HepG2 (cell line): ENCODE measurements at regions not wholly inside any gene's neighbourhood (a gene's known extent, or its start where the extent isn't known, plus 50 kb on each side); places are given as distances from the start of the nearest gene placed in this dataset.

Experiments
- ATAC-seq: fragments of 200-7000 bp; cut with Tn5 transposase; 3 replicates; pipeline ENCODE4 v1.9.1; 2020; ENCODE audit warnings: mild to moderate bottlenecking, moderate library complexity
- BruUV-seq: library from RNA; stranded (reverse); fragments of 400-500 nt; replicated peaks from 2 replicates; lab custom pipeline; 2021; lab: Mats Ljungman, UMichigan
- CTCF ChIA-PET: fragments of 300-600 bp; formaldehyde crosslinking; extraction: SDS; loops from one replicate; lab custom pipeline; 2021; ENCODE audit warnings: low total read pairs, inconsistent platforms, low intra/inter-chr PET ratio; lab: Yijun Ruan, JAX
- POLR2A ChIA-PET: fragments of 350-600 bp; sonication (Branson Sonifier 250); formaldehyde crosslinking; loops from one replicate; lab custom pipeline; 2020; ENCODE audit warnings: antibody characterized with exemption, inconsistent platforms; lab: Yijun Ruan, JAX
- DNase-seq: peaks from one replicate; pipeline ENCODE4 v3.0.0-alpha.2; 2015; ENCODE audit warnings: low spot score
- FAIRE-seq: peaks from 3 replicates; lab custom pipeline; 2011; peaks lifted over from hg19 to GRCh38; lab: Jason Lieb, UNC
- H2AFZ ChIP-seq: one replicate; pipeline ENCODE4 v1.6.1; 2011; ENCODE audit warnings: low read length, inconsistent platforms
- H3K27ac ChIP-seq: fragments of 300-600 bp; 3 replicates; pipeline ENCODE4 v1.8.0; 2011; ENCODE audit warnings: mixed run types, mild to moderate bottlenecking, mixed read lengths, low read length, inconsistent platforms; ENCODE audit not compliant: insufficient read depth; ENCODE audit errors: extremely low read length
- H3K27me3 ChIP-seq, 2 experiments: fragments of 200-600 bp in 1 of 2; 2 replicates in 1 of 2; 3 replicates in 1 of 2; pipeline versions ENCODE4 v1.6.0 to v1.8.0; 2011; ENCODE audit warnings: low read length in 2 of 2, mild to moderate bottlenecking in 2 of 2, moderate library complexity in 2 of 2, inconsistent platforms in 1 of 2; ENCODE audit not compliant: insufficient read depth in 2 of 2, control insufficient read depth in 1 of 2
- H3K36me3 ChIP-seq, 2 experiments: fragments of 200-600 bp in 1 of 2; replicated peaks in 1 of 2; 2 replicates in 1 of 2; 3 replicates in 1 of 2; pipeline versions ENCODE4 v1.5.1 to v1.8.0; 2011; ENCODE audit warnings: low read length in 2 of 2, inconsistent platforms in 1 of 2; ENCODE audit not compliant: insufficient read depth in 2 of 2, control insufficient read depth in 1 of 2
- H3K4me1 ChIP-seq: 2 replicates; pipeline ENCODE4 v1.5.1; 2012; ENCODE audit warnings: low read length, inconsistent platforms; ENCODE audit not compliant: insufficient read depth
- H3K4me2 ChIP-seq: 2 replicates; pipeline ENCODE4 v1.6.0; 2011; ENCODE audit warnings: low read depth, low read length, inconsistent platforms
- H3K4me3 ChIP-seq, 3 experiments: fragments of 200-600 bp in 1 of 3; sonication (generic), shearing (Covaris generic) in 1 of 3; replicated peaks in 1 of 3; 2 replicates each; pipeline ENCODE4 v1.5.1; 2011 to 2016; ENCODE audit warnings: low read length in 3 of 3, inconsistent platforms in 2 of 3, low read depth in 2 of 3, mild to moderate bottlenecking in 2 of 3, control low read depth in 1 of 3, mixed read lengths in 1 of 3; ENCODE audit not compliant: insufficient read depth in 1 of 3
- H3K79me2 ChIP-seq: one replicate; pipeline ENCODE4 v1.6.1; 2011; ENCODE audit warnings: low read length, inconsistent platforms; ENCODE audit not compliant: insufficient read depth
- H3K9ac ChIP-seq: 2 replicates; pipeline ENCODE4 v1.6.0; 2011; ENCODE audit warnings: mild to moderate bottlenecking, low read depth, low read length, inconsistent platforms; ENCODE audit not compliant: insufficient read depth
- H3K9me3 ChIP-seq: 2 replicates; pipeline ENCODE4 v1.5.1; 2012; ENCODE audit warnings: mild to moderate bottlenecking, low read length
- H4K20me1 ChIP-seq: 2 replicates; pipeline ENCODE4 v1.6.0; 2011; ENCODE audit warnings: inconsistent platforms, mild to moderate bottlenecking, low read length, moderate library complexity; ENCODE audit not compliant: insufficient read depth
- CENPX ChIP-seq: sonication (generic); formaldehyde crosslinking; IDR thresholded peaks from 2 replicates; pipeline ENCODE4 v1.9.0; 2021; ENCODE audit warnings: mild to moderate bottlenecking, missing genetic modification reagents, moderate library complexity
- HNRNPK ChIP-seq: fragments of 200-400 bp; formaldehyde crosslinking; IDR thresholded peaks from 2 replicates; pipeline ENCODE4 v1.6.1; 2018; ENCODE audit warnings: low read length, low read depth, moderate library complexity, mild to moderate bottlenecking; ENCODE audit not compliant: poor library complexity, severe bottlenecking
- HOXA9 ChIP-seq: sonication (generic); formaldehyde crosslinking; IDR thresholded peaks from 2 replicates; pipeline ENCODE4 v1.8.1; 2022; ENCODE audit warnings: missing genetic modification reagents, mild to moderate bottlenecking, moderate library complexity, borderline replicate concordance
- JARID2 ChIP-seq: sonication (generic); formaldehyde crosslinking; IDR thresholded peaks from 2 replicates; pipeline ENCODE4 v1.8.1; 2023; ENCODE audit warnings: missing genetic modification reagents, inconsistent platforms; ENCODE audit not compliant: insufficient replicate concordance
- LCORL ChIP-seq, 2 experiments: fragments of 450-650 bp in 1 of 2; sonication (generic) in 1 of 2; formaldehyde crosslinking in 1 of 2; IDR thresholded peaks; 2 replicates each; pipeline versions ENCODE4 v1.5.0 to v1.6.1; 2017 to 2020; ENCODE audit warnings: antibody characterized with exemption in 1 of 2, missing genetic modification reagents in 1 of 2
- MXD4 ChIP-seq: IDR thresholded peaks from 2 replicates; pipeline ENCODE4 v1.6.1; 2016; ENCODE audit warnings: mild to moderate bottlenecking, missing biosample characterization, missing genetic modification reagents
- PHF5A ChIP-seq: IDR thresholded peaks from one replicate; pipeline ENCODE4 v1.6.1; 2018; ENCODE audit warnings: low read depth, missing genetic modification reagents; ENCODE audit not compliant: unreplicated experiment
- SP2 ChIP-seq: sonication (generic); formaldehyde crosslinking; IDR thresholded peaks from 2 replicates; pipeline ENCODE4 v1.5.1; 2020; ENCODE audit warnings: mild to moderate bottlenecking, missing genetic modification reagents
- TP53 ChIP-seq: sonication (generic); formaldehyde crosslinking; conservative IDR thresholded peaks from 2 replicates; pipeline ENCODE4 v1.4.0; 2020; ENCODE audit warnings: missing genetic modification reagents
- ZFP36L2 ChIP-seq: sonication (generic); formaldehyde crosslinking; IDR thresholded peaks from 2 replicates; pipeline ENCODE4 v1.4.0; 2020; ENCODE audit warnings: missing genetic modification reagents
- ZNF33B ChIP-seq: sonication (generic); formaldehyde crosslinking; IDR thresholded peaks from 2 replicates; pipeline ENCODE4 v1.5.1; 2020; ENCODE audit warnings: mild to moderate bottlenecking, missing genetic modification reagents
- ZNF367 ChIP-seq: sonication (generic); formaldehyde crosslinking; IDR thresholded peaks from 2 replicates; pipeline ENCODE4 v1.4.0; 2020; ENCODE audit warnings: missing genetic modification reagents, borderline replicate concordance
- ZNF382 ChIP-seq: sonication (generic); formaldehyde crosslinking; IDR thresholded peaks from 2 replicates; pipeline ENCODE4 v1.5.0; 2020; ENCODE audit warnings: missing genetic modification reagents, mild to moderate bottlenecking, borderline replicate concordance
- ZNF557 ChIP-seq: sonication (generic); formaldehyde crosslinking; IDR thresholded peaks from 2 replicates; pipeline ENCODE4 v1.4.0; 2020; ENCODE audit warnings: missing genetic modification reagents
- ZNF792 ChIP-seq: IDR thresholded peaks from 2 replicates; pipeline ENCODE4 v1.6.1; 2016
- WGBS: methylation state at CpG from one replicate; pipeline ENCODE4 v1.1.6; 2017; ENCODE audit warnings: low lambda C conversion rate; 5-methylcytosine and 5-hydroxymethylcytosine counted together
- in situ Hi-C: cut with HindIII; loops from 2 replicates; pipeline ENCODE4 v1.10.0; 2017; ENCODE audit warnings: low pct_unique_long_range_greater_than_20kb; ENCODE audit not compliant: extremely low pct_ligation_motif_present
- intact Hi-C: fragments of 100-400 bp; cut with micrococcal nuclease; formaldehyde crosslinking; loops from one replicate; pipeline ENCODE4 v1.10.0; 2022; ENCODE audit not compliant: unreplicated experiment
- TF ChIP-seq, protein P1 (sequence below): sonication (generic); formaldehyde crosslinking; IDR thresholded peaks from 2 replicates; pipeline ENCODE4 v1.4.0; 2020; ENCODE audit warnings: missing genetic modification reagents, borderline replicate concordance
- TF ChIP-seq, protein P2 (sequence below): sonication (generic); formaldehyde crosslinking; IDR thresholded peaks from 2 replicates; pipeline ENCODE4; 2020; ENCODE audit warnings: missing genetic modification reagents, mild to moderate bottlenecking, borderline replicate concordance
- TF ChIP-seq, protein P3 (sequence below): IDR thresholded peaks from 2 replicates; pipeline ENCODE4 v1.6.1; 2016; ENCODE audit warnings: low read depth, control low read depth

DNA sequence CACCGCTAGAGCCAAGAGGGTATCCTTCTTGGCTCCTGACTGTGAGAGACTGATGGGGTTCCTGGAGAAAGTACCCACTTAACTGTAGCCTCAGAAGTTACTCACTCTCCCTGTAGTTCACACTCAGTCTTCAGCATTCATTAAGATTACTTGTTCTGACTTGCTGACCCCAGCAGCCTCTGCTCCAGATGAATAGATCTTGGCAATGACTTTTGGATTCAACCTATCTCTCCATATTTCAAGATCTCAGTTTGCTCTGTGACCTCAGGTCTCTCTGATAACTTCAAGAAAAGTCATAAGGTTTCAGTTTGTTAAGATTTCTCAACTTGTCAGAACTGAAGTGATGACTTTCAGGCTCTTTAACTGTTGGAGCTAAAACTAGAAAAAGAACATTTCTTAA lies 825.6 kb downstream of the PCDH7 start:
- TF ChIP-seq PHF5A (CRISPR knock-in tag): no peak
- no peak for TF ChIP-seq ZNF367
- TF ChIP-seq, protein P1, sequence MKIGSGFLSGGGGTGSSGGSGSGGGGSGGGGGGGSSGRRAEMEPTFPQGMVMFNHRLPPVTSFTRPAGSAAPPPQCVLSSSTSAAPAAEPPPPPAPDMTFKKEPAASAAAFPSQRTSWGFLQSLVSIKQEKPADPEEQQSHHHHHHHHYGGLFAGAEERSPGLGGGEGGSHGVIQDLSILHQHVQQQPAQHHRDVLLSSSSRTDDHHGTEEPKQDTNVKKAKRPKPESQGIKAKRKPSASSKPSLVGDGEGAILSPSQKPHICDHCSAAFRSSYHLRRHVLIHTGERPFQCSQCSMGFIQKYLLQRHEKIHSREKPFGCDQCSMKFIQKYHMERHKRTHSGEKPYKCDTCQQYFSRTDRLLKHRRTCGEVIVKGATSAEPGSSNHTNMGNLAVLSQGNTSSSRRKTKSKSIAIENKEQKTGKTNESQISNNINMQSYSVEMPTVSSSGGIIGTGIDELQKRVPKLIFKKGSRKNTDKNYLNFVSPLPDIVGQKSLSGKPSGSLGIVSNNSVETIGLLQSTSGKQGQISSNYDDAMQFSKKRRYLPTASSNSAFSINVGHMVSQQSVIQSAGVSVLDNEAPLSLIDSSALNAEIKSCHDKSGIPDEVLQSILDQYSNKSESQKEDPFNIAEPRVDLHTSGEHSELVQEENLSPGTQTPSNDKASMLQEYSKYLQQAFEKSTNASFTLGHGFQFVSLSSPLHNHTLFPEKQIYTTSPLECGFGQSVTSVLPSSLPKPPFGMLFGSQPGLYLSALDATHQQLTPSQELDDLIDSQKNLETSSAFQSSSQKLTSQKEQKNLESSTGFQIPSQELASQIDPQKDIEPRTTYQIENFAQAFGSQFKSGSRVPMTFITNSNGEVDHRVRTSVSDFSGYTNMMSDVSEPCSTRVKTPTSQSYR (CRISPR knock-in tag): no peak
- TF ChIP-seq SP2 (CRISPR knock-in tag): no peak
- no peak for TF ChIP-seq ZNF382 (CRISPR knock-in tag)
- no peak for TF ChIP-seq JARID2 (CRISPR knock-in tag)
- no peak for TF ChIP-seq TP53
- TF ChIP-seq MXD4 (CRISPR knock-in tag): no peak
- no peak for TF ChIP-seq ZNF33B (CRISPR knock-in tag)
- TF ChIP-seq LCORL (IDR thresholded peaks at IDR 0.05): no peak
- TF ChIP-seq LCORL (CRISPR knock-in tag; IDR thresholded peaks at IDR 0.05): no peak
- no peak for TF ChIP-seq CENPX
- no peak for TF ChIP-seq ZNF792 (CRISPR knock-in tag)
- TF ChIP-seq HOXA9: no peak
- TF ChIP-seq ZNF557 (CRISPR knock-in tag): no peak
- TF ChIP-seq, protein P2, sequence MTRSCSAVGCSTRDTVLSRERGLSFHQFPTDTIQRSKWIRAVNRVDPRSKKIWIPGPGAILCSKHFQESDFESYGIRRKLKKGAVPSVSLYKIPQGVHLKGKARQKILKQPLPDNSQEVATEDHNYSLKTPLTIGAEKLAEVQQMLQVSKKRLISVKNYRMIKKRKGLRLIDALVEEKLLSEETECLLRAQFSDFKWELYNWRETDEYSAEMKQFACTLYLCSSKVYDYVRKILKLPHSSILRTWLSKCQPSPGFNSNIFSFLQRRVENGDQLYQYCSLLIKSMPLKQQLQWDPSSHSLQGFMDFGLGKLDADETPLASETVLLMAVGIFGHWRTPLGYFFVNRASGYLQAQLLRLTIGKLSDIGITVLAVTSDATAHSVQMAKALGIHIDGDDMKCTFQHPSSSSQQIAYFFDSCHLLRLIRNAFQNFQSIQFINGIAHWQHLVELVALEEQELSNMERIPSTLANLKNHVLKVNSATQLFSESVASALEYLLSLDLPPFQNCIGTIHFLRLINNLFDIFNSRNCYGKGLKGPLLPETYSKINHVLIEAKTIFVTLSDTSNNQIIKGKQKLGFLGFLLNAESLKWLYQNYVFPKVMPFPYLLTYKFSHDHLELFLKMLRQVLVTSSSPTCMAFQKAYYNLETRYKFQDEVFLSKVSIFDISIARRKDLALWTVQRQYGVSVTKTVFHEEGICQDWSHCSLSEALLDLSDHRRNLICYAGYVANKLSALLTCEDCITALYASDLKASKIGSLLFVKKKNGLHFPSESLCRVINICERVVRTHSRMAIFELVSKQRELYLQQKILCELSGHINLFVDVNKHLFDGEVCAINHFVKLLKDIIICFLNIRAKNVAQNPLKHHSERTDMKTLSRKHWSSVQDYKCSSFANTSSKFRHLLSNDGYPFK (CRISPR knock-in tag): no peak
- TF ChIP-seq, protein P3, sequence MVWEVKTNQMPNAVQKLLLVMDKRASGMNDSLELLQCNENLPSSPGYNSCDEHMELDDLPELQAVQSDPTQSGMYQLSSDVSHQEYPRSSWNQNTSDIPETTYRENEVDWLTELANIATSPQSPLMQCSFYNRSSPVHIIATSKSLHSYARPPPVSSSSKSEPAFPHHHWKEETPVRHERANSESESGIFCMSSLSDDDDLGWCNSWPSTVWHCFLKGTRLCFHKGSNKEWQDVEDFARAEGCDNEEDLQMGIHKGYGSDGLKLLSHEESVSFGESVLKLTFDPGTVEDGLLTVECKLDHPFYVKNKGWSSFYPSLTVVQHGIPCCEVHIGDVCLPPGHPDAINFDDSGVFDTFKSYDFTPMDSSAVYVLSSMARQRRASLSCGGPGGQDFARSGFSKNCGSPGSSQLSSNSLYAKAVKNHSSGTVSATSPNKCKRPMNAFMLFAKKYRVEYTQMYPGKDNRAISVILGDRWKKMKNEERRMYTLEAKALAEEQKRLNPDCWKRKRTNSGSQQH (CRISPR knock-in tag): no peak
- TF ChIP-seq ZFP36L2 (CRISPR knock-in tag): no peak
- TF ChIP-seq HNRNPK: no peak
- TF ChIP-seq, all 625 proteins: peak for 0
- FAIRE-seq: no peak
- H3K36me3 ChIP-seq: no peaks in the 10 kb centered on the region
- in situ Hi-C loops (no loop called here), intact Hi-C loops (no loop called here)
- ChIA-PET POLR2A (no interaction called here), CTCF (no interaction called here)
- H3K4me2 ChIP-seq: no peak overlapping the region
- no peaks in the 10 kb centered on the region for H3K4me1 ChIP-seq
- peaks cover 24% of the 10 kb centered on the region for H3K9me3 ChIP-seq
- no peaks in the 10 kb centered on the region for H3K79me2 ChIP-seq
- no TSS peak for BruUV-seq
- no peak for DNase-seq
- H4K20me1 ChIP-seq: no peaks in the 10 kb centered on the region
- H3K4me3 ChIP-seq: no peak overlapping the region
- H3K9ac ChIP-seq: no peak overlapping the region
- WGBS: 0% methylated on average over 1 of the region's 1 CpG
- no peak for ATAC-seq
- no peaks in the 10 kb centered on the region for H3K27me3 ChIP-seq
- H2AFZ ChIP-seq: no peak overlapping the region
- H3K27ac ChIP-seq: no peak overlapping the region
